BJ (cell line): ENCODE measurements at regions not wholly inside any gene's neighbourhood (a gene's known extent, or its start where the extent isn't known, plus 50 kb on each side); places are given as distances from the start of the nearest gene placed in this dataset.

Experiments used
- CTCF ChIA-PET: fragments of 350-600 bp; formaldehyde crosslinking; extraction: SDS; loops from one replicate; lab custom pipeline; 2021; ENCODE audit warnings: antibody characterized with exemption, inconsistent platforms; lab: Yijun Ruan, JAX
- POLR2A ChIA-PET: fragments of 300-600 bp; sonication (Branson Sonifier 250); formaldehyde crosslinking; extraction: SDS; loops from one replicate; lab custom pipeline; 2021; ENCODE audit warnings: antibody characterized with exemption; lab: Charles Lee
- DNase-seq: peaks from one replicate; pipeline ENCODE4 v3.0.0-alpha.2; 2011; ENCODE audit warnings: low read depth
- H3K27me3 ChIP-seq: 2 replicates; pipeline ENCODE4 v1.6.0; 2011; ENCODE audit warnings: low read length; ENCODE audit not compliant: control insufficient read depth, insufficient read depth
- H3K36me3 ChIP-seq: 2 replicates; pipeline ENCODE4 v1.5.1; 2011; ENCODE audit warnings: low read length; ENCODE audit not compliant: control insufficient read depth, insufficient read depth
- H3K4me3 ChIP-seq: 2 replicates; pipeline ENCODE4 v1.5.1; 2011; ENCODE audit warnings: low read depth, mild to moderate bottlenecking, control low read depth, low read length
- TF ChIP-seq, protein P1 (sequence below): IDR thresholded peaks from 2 replicates; pipeline ENCODE4 v1.5.1; 2011; ENCODE audit warnings: low read depth, mild to moderate bottlenecking, control low read depth, inconsistent platforms, low read length, moderate library complexity; ENCODE audit not compliant: insufficient read depth

GRCh38 chr7:25325186-25325757, 97.0 kb upstream of the NPVF start:
- Histone ChIP-seq H3K36me3 (no peaks in the 10 kb centered on the region), H3K27me3 (no peaks in the 10 kb centered on the region), H3K4me3 (no peak overlapping the region)
- ChIA-PET CTCF (no interaction called here), POLR2A (no interaction called here)
- TF ChIP-seq, protein P1, sequence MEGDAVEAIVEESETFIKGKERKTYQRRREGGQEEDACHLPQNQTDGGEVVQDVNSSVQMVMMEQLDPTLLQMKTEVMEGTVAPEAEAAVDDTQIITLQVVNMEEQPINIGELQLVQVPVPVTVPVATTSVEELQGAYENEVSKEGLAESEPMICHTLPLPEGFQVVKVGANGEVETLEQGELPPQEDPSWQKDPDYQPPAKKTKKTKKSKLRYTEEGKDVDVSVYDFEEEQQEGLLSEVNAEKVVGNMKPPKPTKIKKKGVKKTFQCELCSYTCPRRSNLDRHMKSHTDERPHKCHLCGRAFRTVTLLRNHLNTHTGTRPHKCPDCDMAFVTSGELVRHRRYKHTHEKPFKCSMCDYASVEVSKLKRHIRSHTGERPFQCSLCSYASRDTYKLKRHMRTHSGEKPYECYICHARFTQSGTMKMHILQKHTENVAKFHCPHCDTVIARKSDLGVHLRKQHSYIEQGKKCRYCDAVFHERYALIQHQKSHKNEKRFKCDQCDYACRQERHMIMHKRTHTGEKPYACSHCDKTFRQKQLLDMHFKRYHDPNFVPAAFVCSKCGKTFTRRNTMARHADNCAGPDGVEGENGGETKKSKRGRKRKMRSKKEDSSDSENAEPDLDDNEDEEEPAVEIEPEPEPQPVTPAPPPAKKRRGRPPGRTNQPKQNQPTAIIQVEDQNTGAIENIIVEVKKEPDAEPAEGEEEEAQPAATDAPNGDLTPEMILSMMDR, result no peak
- no peak for DNase-seq

- H3K36me3 ChIP-seq, result no peaks in the 10 kb centered on the region
- TF ChIP-seq, protein P1, result no peak
- no peaks in the 10 kb centered on the region for H3K27me3 ChIP-seq
- ChIA-PET CTCF (no interaction called here), POLR2A (no interaction called here)
- no peak overlapping the region for H3K4me3 ChIP-seq
- DNase-seq, result no peak
Observed at GRCh38 chr7:25326501-25327156, 98.3 kb upstream of the NPVF start.

DNA sequence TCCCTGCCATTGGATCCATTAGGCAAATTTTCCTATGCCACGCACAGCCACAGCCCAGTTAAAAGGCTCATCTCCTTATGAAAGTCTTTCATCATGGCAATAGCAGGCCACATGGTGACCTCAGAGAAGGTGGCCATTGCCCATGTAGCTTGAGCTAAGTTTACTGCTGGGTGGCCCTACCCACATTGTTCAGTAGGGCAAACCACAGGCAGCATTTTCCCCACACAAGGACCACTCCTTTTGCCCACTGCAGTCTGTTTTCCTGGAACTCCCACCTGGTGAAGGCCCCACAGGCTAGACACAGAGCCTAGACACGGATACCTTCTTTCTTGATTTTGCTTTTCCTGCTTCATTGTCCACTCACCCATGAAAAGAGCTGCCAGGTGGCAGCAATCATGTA, 101.5 kb upstream of the NPVF start:
- Histone ChIP-seq H3K27me3 (no peaks in the 10 kb centered on the region), H3K36me3 (no peaks in the 10 kb centered on the region), H3K4me3 (no peak overlapping the region)
- TF ChIP-seq, protein P1, result no peak
- ChIA-PET CTCF (no interaction called here), POLR2A (no interaction called here)
- no peak for DNase-seq

GRCh38 chr7:25333296-25333928, 105.1 kb upstream of the NPVF start:
- ChIA-PET POLR2A (no interaction called here), CTCF (no interaction called here)
- H3K36me3 ChIP-seq, result no peaks in the 10 kb centered on the region
- no peaks in the 10 kb centered on the region for H3K27me3 ChIP-seq
- no peak overlapping the region for H3K4me3 ChIP-seq
- no peak for DNase-seq
- TF ChIP-seq, protein P1, result no peak

DNA sequence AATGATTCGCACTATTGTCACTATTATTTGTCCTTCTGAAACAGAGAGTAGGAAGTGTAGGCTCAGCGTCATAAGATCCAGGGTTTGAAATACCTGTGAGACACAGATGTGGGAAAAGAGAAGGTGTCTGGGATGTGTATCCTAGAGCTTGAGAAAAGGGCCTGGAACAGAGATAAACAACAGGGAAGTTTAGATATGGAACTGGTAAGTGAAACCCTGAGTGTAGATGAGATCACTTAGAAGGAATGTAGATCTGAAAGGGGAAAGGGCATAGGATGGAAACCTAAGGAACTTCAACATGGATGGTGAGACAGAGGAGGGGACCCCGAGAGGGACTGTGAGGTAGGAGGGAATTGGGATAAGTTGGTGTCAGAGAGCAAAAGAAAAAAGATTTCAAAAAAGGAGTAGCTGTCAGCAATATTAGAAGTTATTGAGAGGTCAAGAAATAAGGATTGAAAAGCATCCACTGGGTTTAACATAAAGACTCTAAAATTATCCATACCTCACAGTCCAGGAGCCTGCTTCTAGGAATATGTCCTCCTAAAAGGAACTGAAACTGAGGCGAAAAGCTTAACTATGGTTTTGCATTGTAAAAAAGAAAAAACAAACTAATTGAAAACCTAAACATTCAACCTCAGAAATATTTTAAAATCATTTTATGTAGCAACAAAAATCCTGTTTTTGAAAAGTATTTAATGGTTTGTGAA, 119.2 kb upstream of the NPVF start:
- CTCF ChIA-PET, result no interaction called here
- no peaks in the 10 kb centered on the region for H3K36me3 ChIP-seq
- DNase-seq, result no peak
- TF ChIP-seq, protein P1, result no peak
- POLR2A ChIA-PET, result no interaction called here
- no peaks in the 10 kb centered on the region for H3K27me3 ChIP-seq
- H3K4me3 ChIP-seq, result no peak overlapping the region
